Peyer's patch (tissue), 4 donors: ENCODE measurements at regions not wholly inside any gene's neighbourhood (a gene's known extent, or its start where the extent isn't known, plus 50 kb on each side); places are given as distances from the start of the nearest gene placed in this dataset.

Source experiments
- CTCF ChIP-seq, 6 experiments: fragments of 450-650 bp in 4 of 6; fragments of 200-600 bp in 2 of 6; sonication (generic) in 1 of 6; IDR thresholded peaks; one replicate each; pipeline ENCODE4 v1.5.1; 2017 to 2019; ENCODE audit warnings: antibody characterized with exemption in 6 of 6, mild to moderate bottlenecking in 3 of 6, moderate library complexity in 1 of 6
- POLR2A ChIP-seq, 2 donors: fragments of 450-650 bp; IDR thresholded peaks; one replicate each; pipeline ENCODE4 v1.5.1; 2017; ENCODE audit warnings: antibody characterized with exemption in 2 of 2, mild to moderate bottlenecking in 2 of 2, moderate library complexity in 2 of 2

GRCh38 chr3:87109465-87109864 is 117.6 kb upstream of the CHMP2B start:
- TF ChIP-seq CTCF (IDR thresholded peaks at IDR 0.05) (no peak), POLR2A (IDR thresholded peaks at IDR 0.05) (no peak)
